Nephron (organoid): ENCODE measurements at regions not wholly inside any gene's neighbourhood (a gene's known extent, or its start where the extent isn't known, plus 50 kb on each side); places are given as distances from the start of the nearest gene placed in this dataset.
"Not testable (repeated sequence)": the region's sequence is repeated elsewhere in the genome, so short reads cannot be mapped to it uniquely, and the experiment has no call there.

ENCODE experiments used
- H3K27ac Mint-ChIP-seq, 3 experiments: 2 replicates each; pipeline ENCODE4 v1.8.0; 2020; ENCODE audit warnings: mixed read lengths in 3 of 3, mild to moderate bottlenecking in 2 of 3, moderate library complexity in 1 of 3
- H3K27me3 Mint-ChIP-seq: 2 replicates; pipeline ENCODE4 v1.8.0; 2021; ENCODE audit warnings: low read depth, mild to moderate bottlenecking, moderate library complexity, mixed read lengths
- H3K36me3 Mint-ChIP-seq: 2 replicates; pipeline ENCODE4 v1.8.0; 2020; ENCODE audit warnings: low read depth, mixed read lengths
- H3K4me1 Mint-ChIP-seq: 2 replicates; pipeline ENCODE4 v1.8.0; 2020; ENCODE audit warnings: mixed read lengths
- H3K4me3 Mint-ChIP-seq, 3 experiments: 2 replicates each; pipeline ENCODE4 v1.8.0; 2020; ENCODE audit warnings: mild to moderate bottlenecking in 3 of 3, mixed read lengths in 3 of 3, moderate library complexity in 2 of 3
- H3K9me3 Mint-ChIP-seq: 2 replicates; pipeline ENCODE4 v1.8.0; 2020; ENCODE audit warnings: mixed read lengths
- CTCF ChIP-seq, 3 experiments: fragments of 200-600 bp; sonication (generic); IDR thresholded peaks; one replicate each; pipeline ENCODE4 v1.5.0; 2021; ENCODE audit warnings: antibody characterized with exemption in 3 of 3; ENCODE audit not compliant: unreplicated experiment in 3 of 3

- Mint-ChIP-seq H3K27ac (no peak overlapping the region), H3K4me1 (peaks cover 32% of the 10 kb centered on the region), H3K4me3 (no peak overlapping the region), H3K9me3 (peaks cover 13% of the 10 kb centered on the region), H3K27me3 (peaks cover 10% of the 10 kb centered on the region), H3K36me3 (no peaks in the 10 kb centered on the region)
- no peak for TF ChIP-seq CTCF (IDR thresholded peaks at IDR 0.05; ENCODE audit: unreplicated experiment in 3 of 3)
Measured at GRCh38 chr12:127170226-127171180, 1096.5 kb upstream of the TMEM132C start.

- Mint-ChIP-seq H3K27me3 (peaks cover 10% of the 10 kb centered on the region), H3K36me3 (no peaks in the 10 kb centered on the region), H3K9me3 (peaks cover 18% of the 10 kb centered on the region), H3K4me1 (peaks cover 32% of the 10 kb centered on the region), H3K4me3 (no peak overlapping the region), H3K27ac (no peak overlapping the region)
- no peak for TF ChIP-seq CTCF (IDR thresholded peaks at IDR 0.05; ENCODE audit: unreplicated experiment in 3 of 3)
Measured at GRCh38 chr12:127172861-127173260, 1094.1 kb upstream of the TMEM132C start.

GRCh38 chr12:127173971-127174370, 1093.0 kb upstream of the TMEM132C start:
- not testable (repeated sequence) for H3K27ac Mint-ChIP-seq, H3K36me3 Mint-ChIP-seq, H3K4me3 Mint-ChIP-seq, H3K27me3 Mint-ChIP-seq
- H3K9me3 Mint-ChIP-seq, result peaks cover 24% of the 10 kb centered on the region
- peaks cover 22% of the 10 kb centered on the region for H3K4me1 Mint-ChIP-seq

GRCh38 chr12:127174881-127175280, 1092.1 kb upstream of the TMEM132C start:
- Mint-ChIP-seq H3K4me3 (no peak overlapping the region), H3K27me3 (peaks cover 5% of the 10 kb centered on the region), H3K9me3 (peaks cover 24% of the 10 kb centered on the region), H3K4me1 (peaks cover 13% of the 10 kb centered on the region), H3K27ac (no peak overlapping the region), H3K36me3 (no peaks in the 10 kb centered on the region)
- TF ChIP-seq CTCF (IDR thresholded peaks at IDR 0.05; ENCODE audit: unreplicated experiment in 3 of 3), result no peak

GRCh38 chr12:127175361-127175760, 1091.6 kb upstream of the TMEM132C start:
- Mint-ChIP-seq H3K4me1 (peaks cover 10% of the 10 kb centered on the region), H3K27ac (no peak overlapping the region)
- TF ChIP-seq CTCF (IDR thresholded peaks at IDR 0.05; ENCODE audit: unreplicated experiment in 3 of 3), result no peak

GRCh38 chr12:127176804-127177203, 1090.2 kb upstream of the TMEM132C start:
- peaks cover 20% of the 10 kb centered on the region for H3K9me3 Mint-ChIP-seq
- H3K36me3 Mint-ChIP-seq, result no peaks in the 10 kb centered on the region
- H3K4me1 Mint-ChIP-seq, result no peaks in the 10 kb centered on the region
- H3K27ac Mint-ChIP-seq, result no peak overlapping the region
- no peak for TF ChIP-seq CTCF (IDR thresholded peaks at IDR 0.05; ENCODE audit: unreplicated experiment in 3 of 3)
- peaks cover 7% of the 10 kb centered on the region for H3K27me3 Mint-ChIP-seq
- H3K4me3 Mint-ChIP-seq, result no peak overlapping the region

More at GRCh38 chr12:127175361-127175760, 1091.6 kb upstream of the TMEM132C start:
- Mint-ChIP-seq H3K4me3 (no peak overlapping the region), H3K36me3 (no peaks in the 10 kb centered on the region), H3K27me3 (peaks cover 8% of the 10 kb centered on the region), H3K9me3 (peaks cover 24% of the 10 kb centered on the region)
